Mammary epithelial cell (primary cell): ENCODE measurements at regions not wholly inside any gene's neighbourhood (a gene's known extent, or its start where the extent isn't known, plus 50 kb on each side); places are given as distances from the start of the nearest gene placed in this dataset.

Source experiments
- CTCF ChIP-seq, 2 donors: IDR thresholded peaks in 1 of 2; conservative IDR thresholded peaks in 1 of 2; 2 replicates each; pipeline ENCODE4 v1.5.1; 2011 to 2012; ENCODE audit warnings: inconsistent platforms in 2 of 2, low read length in 2 of 2, mild to moderate bottlenecking in 2 of 2, control low read depth in 1 of 2, low read depth in 1 of 2; ENCODE audit not compliant: insufficient read depth in 1 of 2; ENCODE audit errors: extremely low read depth in 1 of 2
- EZH2 ChIP-seq: IDR thresholded peaks from 2 replicates; pipeline ENCODE4 v1.6.1; 2012; ENCODE audit warnings: low read length, inconsistent platforms, borderline replicate concordance

- no peak for TF ChIP-seq EZH2
- TF ChIP-seq CTCF (conservative IDR thresholded peaks at IDR 0.05 in 1 of 2, IDR thresholded peaks at IDR 0.05 in 1 of 2; ENCODE audit: extremely low read depth in 1 of 2, insufficient read depth in 1 of 2, low read depth in 1 of 2, low read length in 2 of 2): no peak
These were observed 135.7 kb downstream of the C1orf94 start for GRCh38 chr1:34312359-34312758.
